ENCODE measurements at regions not wholly inside any gene's neighbourhood (a gene's known extent, or its start where the extent isn't known, plus 50 kb on each side); places are given as distances from the start of the nearest gene placed in this dataset.

DNA sequence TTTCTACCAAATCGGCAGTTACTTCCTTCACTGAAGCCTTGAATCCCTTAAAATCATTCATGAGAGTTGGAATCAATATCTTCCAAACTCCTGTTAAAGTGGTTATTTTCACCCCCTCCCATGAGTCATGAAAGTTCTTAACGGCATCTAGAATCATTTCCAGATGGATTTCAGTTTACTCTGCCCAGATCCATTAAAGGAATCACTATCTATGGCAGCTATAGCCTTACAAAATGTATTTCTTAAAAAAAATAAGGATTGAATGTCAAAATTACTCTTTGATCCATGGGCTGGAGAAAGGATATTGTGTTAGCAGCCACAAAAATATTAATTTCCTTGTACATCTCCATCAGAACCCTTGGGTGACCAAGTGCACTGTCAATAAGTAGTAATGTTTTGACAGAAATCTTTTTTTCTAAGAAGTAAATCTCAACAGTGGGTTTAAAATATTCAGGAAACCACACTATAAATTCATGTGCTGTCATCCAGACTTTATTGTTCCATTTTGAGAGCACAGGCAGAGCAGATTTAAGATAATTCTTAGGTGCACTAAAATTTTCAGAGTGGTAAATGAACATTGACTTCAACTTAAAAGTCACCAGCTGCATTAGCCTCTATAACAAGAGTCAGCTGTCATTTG is 767.7 kb downstream of the DTWD2 start:
- H3K36me3 ChIP-seq (ENCODE audit: control insufficient read depth, insufficient read depth, low read length), result no peaks in the 10 kb centered on the region
- TF ChIP-seq, protein P1, sequence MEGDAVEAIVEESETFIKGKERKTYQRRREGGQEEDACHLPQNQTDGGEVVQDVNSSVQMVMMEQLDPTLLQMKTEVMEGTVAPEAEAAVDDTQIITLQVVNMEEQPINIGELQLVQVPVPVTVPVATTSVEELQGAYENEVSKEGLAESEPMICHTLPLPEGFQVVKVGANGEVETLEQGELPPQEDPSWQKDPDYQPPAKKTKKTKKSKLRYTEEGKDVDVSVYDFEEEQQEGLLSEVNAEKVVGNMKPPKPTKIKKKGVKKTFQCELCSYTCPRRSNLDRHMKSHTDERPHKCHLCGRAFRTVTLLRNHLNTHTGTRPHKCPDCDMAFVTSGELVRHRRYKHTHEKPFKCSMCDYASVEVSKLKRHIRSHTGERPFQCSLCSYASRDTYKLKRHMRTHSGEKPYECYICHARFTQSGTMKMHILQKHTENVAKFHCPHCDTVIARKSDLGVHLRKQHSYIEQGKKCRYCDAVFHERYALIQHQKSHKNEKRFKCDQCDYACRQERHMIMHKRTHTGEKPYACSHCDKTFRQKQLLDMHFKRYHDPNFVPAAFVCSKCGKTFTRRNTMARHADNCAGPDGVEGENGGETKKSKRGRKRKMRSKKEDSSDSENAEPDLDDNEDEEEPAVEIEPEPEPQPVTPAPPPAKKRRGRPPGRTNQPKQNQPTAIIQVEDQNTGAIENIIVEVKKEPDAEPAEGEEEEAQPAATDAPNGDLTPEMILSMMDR (IDR thresholded peaks at IDR 0.05; ENCODE audit: insufficient read depth, low read length, poor library complexity, severe bottlenecking), result no peak
- H3K4me3 ChIP-seq (replicated peaks; ENCODE audit: low read depth, low read length), result no peak overlapping the region
- no peaks in the 10 kb centered on the region for H3K27me3 ChIP-seq (replicated peaks; ENCODE audit: control insufficient read depth, insufficient read depth, low read length)
- no peak for DNase-seq (ENCODE audit: extremely low read depth, insufficient read length)

DNA sequence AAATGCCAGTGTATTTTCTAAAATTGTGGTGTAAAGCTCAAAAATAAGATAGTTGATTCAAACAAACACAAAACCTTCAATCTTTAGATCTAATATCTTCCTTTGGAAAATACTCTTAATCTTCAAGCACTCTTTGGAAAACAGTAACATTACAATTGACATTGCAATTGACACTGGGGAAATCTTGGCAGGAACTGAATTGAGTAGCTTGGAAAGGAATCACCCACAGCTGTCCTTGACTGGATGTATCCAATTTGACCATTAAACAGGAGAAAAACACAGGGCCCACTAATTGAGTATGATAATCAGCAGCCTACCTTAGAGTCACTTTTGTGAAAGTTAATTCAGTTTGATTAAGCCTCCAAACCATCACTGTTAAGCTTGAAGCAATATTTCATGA is 776.7 kb downstream of the DTWD2 start:
- H3K36me3 ChIP-seq (ENCODE audit: control insufficient read depth, insufficient read depth, low read length), result no peaks in the 10 kb centered on the region
- TF ChIP-seq, protein P1 (IDR thresholded peaks at IDR 0.05; ENCODE audit: insufficient read depth, low read length, poor library complexity, severe bottlenecking), result no peak
- no peaks in the 10 kb centered on the region for H3K27me3 ChIP-seq (replicated peaks; ENCODE audit: control insufficient read depth, insufficient read depth, low read length)
- no peak for DNase-seq (ENCODE audit: extremely low read depth, insufficient read length)
- H3K4me3 ChIP-seq (replicated peaks; ENCODE audit: low read depth, low read length), result no peak overlapping the region

DNA sequence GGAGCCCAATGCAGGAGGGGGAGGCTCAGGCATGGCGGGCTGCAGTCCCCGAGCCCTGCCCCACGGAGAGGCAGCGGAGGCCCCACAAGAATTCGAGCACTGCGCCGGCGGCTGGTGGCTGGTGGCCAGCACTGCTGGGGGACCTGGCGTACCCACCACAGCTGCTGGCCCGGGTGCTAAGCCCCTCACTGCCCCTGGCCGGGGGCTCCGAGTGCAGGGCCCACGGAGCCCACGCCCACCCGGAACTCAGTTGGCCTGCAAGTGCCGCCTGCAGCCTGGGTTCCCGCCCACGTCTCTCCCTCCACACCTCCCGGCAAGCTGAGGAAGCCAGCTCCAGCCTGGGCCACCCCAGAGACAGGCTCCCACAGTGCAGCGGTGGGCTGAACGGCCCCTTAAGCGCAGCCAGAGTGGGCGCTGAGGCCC is 780.3 kb downstream of the DTWD2 start:
- TF ChIP-seq, protein P1 (IDR thresholded peaks at IDR 0.05; ENCODE audit: insufficient read depth, low read length, poor library complexity, severe bottlenecking), result no peak
- peak; percentile 2 for DNase-seq (ENCODE audit: extremely low read depth, insufficient read length)
- Histone ChIP-seq H3K4me3 (replicated peaks; ENCODE audit: low read depth, low read length) (no peak overlapping the region), H3K36me3 (ENCODE audit: control insufficient read depth, insufficient read depth, low read length) (no peaks in the 10 kb centered on the region), H3K27me3 (replicated peaks; ENCODE audit: control insufficient read depth, insufficient read depth, low read length) (no peaks in the 10 kb centered on the region)

DNA sequence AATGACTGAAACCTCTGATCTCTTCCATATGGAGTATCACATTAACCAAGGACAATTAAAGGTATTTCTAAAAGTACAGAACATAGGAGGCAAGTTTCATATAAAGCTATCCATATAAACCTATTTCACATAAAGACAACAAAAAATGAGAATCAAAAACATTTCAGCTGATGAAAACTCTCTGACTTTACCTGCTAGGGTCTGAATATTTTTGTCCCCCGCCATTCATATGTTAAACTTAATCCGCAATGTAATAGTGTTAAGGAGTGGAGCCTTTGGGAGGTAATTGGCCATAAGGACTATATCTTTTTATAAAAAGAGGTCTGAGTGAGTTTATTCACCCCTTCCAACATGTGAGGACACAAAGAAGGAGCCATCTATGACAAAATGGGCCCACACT is 788.5 kb downstream of the DTWD2 start:
- Histone ChIP-seq H3K4me3 (replicated peaks; ENCODE audit: low read depth, low read length) (no peak overlapping the region), H3K27me3 (replicated peaks; ENCODE audit: control insufficient read depth, insufficient read depth, low read length) (no peaks in the 10 kb centered on the region), H3K36me3 (ENCODE audit: control insufficient read depth, insufficient read depth, low read length) (no peaks in the 10 kb centered on the region)
- no peak for DNase-seq (ENCODE audit: extremely low read depth, insufficient read length)
- TF ChIP-seq, protein P1 (IDR thresholded peaks at IDR 0.05; ENCODE audit: insufficient read depth, low read length, poor library complexity, severe bottlenecking), result no peak

DNA sequence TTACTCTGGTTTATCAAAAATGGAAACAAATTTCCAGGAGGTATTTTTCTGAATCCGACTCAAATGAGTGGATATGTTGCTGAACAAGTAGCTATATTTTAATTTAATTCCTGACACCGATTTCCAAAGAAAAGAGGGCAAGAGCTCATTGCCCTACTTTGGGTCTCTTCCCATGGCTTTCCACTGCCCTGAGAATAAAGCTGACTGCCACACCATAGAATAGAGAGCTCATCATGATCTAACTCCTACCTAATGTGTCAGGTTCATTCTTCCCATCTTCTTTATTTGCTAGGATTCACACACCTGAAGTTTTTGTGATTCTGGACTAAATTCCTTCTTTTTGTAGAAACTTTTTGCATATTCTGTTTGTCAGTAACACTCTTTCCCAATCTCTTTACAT is 792.1 kb downstream of the DTWD2 start:
- DNase-seq (ENCODE audit: extremely low read depth, insufficient read length), result no peak
- TF ChIP-seq, protein P1 (IDR thresholded peaks at IDR 0.05; ENCODE audit: insufficient read depth, low read length, poor library complexity, severe bottlenecking), result no peak
- H3K27me3 ChIP-seq (replicated peaks; ENCODE audit: control insufficient read depth, insufficient read depth, low read length), result no peaks in the 10 kb centered on the region
- H3K36me3 ChIP-seq (ENCODE audit: control insufficient read depth, insufficient read depth, low read length), result no peaks in the 10 kb centered on the region
- H3K4me3 ChIP-seq (replicated peaks; ENCODE audit: low read depth, low read length), result no peak overlapping the region

DNA sequence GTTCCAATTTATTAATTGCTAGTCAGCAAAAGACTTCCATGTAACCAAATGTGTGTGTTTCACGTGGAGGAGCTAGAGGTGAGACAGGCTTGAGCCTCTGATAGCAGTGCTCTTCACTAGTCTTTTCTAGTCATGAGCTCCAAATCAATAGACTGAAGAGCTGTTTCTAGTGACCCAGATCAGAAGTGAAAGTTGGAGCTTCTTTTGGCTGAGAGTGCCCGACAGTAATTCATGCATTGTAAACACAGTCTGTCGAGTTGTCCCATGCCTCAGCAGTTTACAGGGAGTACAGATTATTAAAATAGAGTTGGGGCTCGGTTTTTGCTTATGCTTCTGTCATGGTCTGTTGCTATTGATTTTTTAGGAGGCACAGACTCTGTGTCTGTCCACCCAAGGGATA is 793.1 kb downstream of the DTWD2 start:
- no peaks in the 10 kb centered on the region for H3K27me3 ChIP-seq (replicated peaks; ENCODE audit: control insufficient read depth, insufficient read depth, low read length)
- no peak for DNase-seq (ENCODE audit: extremely low read depth, insufficient read length)
- TF ChIP-seq, protein P1 (IDR thresholded peaks at IDR 0.05; ENCODE audit: insufficient read depth, low read length, poor library complexity, severe bottlenecking), result no peak
- no peaks in the 10 kb centered on the region for H3K36me3 ChIP-seq (ENCODE audit: control insufficient read depth, insufficient read depth, low read length)
- H3K4me3 ChIP-seq (replicated peaks; ENCODE audit: low read depth, low read length), result no peak overlapping the region

All from GM06990 (cell line).